ENCODE measurements at regions not wholly inside any gene's neighbourhood (a gene's known extent, or its start where the extent isn't known, plus 50 kb on each side); places are given as distances from the start of the nearest gene placed in this dataset.

GRCh38 chr12:5364036-5364770, 67.7 kb upstream of the NTF3 start:
- no peak for DNase-seq
- TF ChIP-seq CTCF (IDR thresholded peaks at IDR 0.05) (no peak), POLR2AphosphoS5 (IDR thresholded peaks at IDR 0.05) (no peak), POLR2A (IDR thresholded peaks at IDR 0.05) (no peak), EP300 (IDR thresholded peaks at IDR 0.05) (no peak)
- intact Hi-C loops (cut with DNase I): no loop called here
- no peaks in the 10 kb centered on the region for H3K27me3 ChIP-seq
- H3K4me3 ChIP-seq: no peak overlapping the region
- H3K27ac ChIP-seq: no peak overlapping the region
- H3K9me3 ChIP-seq: no peaks in the 10 kb centered on the region
- H3K36me3 ChIP-seq: no peaks in the 10 kb centered on the region
- 78 to 81% methylated on average over 5 of the region's 5 CpGs for WGBS, 2 donors
- H3K4me1 ChIP-seq: no peaks in the 10 kb centered on the region

GRCh38 chr12:5369298-5369697, 62.6 kb upstream of the NTF3 start:
- no peaks in the 10 kb centered on the region for H3K27me3 ChIP-seq
- intact Hi-C loops (cut with DNase I): no loop called here
- H3K9me3 ChIP-seq: peaks cover 0 to 2% (median 0%) of the 10 kb centered on the region in 4 donors
- H3K4me3 ChIP-seq: no peak overlapping the region
- DNase-seq: no peak
- TF ChIP-seq CTCF (IDR thresholded peaks at IDR 0.05) (no peak), POLR2A (IDR thresholded peaks at IDR 0.05) (no peak), EP300 (IDR thresholded peaks at IDR 0.05) (no peak), POLR2AphosphoS5 (IDR thresholded peaks at IDR 0.05) (no peak)
- no peaks in the 10 kb centered on the region for H3K4me1 ChIP-seq
- 87 to 91% methylated on average over 6 of the region's 6 CpGs for WGBS, 2 donors
- no peaks in the 10 kb centered on the region for H3K36me3 ChIP-seq
- H3K27ac ChIP-seq: no peak overlapping the region

- 88 to 92% methylated on average over 3 of the region's 3 CpGs for WGBS, 2 donors
- intact Hi-C loops (cut with DNase I): no loop called here
- no peaks in the 10 kb centered on the region for H3K36me3 ChIP-seq
- no peak overlapping the region for H3K4me3 ChIP-seq
- no peak for DNase-seq
- H3K4me1 ChIP-seq: no peaks in the 10 kb centered on the region
- no peaks in the 10 kb centered on the region for H3K27me3 ChIP-seq
- TF ChIP-seq POLR2AphosphoS5 (IDR thresholded peaks at IDR 0.05) (no peak), EP300 (IDR thresholded peaks at IDR 0.05) (no peak), CTCF (IDR thresholded peaks at IDR 0.05) (no peak), POLR2A (IDR thresholded peaks at IDR 0.05) (no peak)
- H3K9me3 ChIP-seq: peaks cover 0 to 2% (median 0%) of the 10 kb centered on the region in 4 donors
- no peak overlapping the region for H3K27ac ChIP-seq
Measured at GRCh38 chr12:5371631-5372030, 60.3 kb upstream of the NTF3 start.

- TF ChIP-seq POLR2A (IDR thresholded peaks at IDR 0.05) (no peak), POLR2AphosphoS5 (IDR thresholded peaks at IDR 0.05) (no peak), CTCF (IDR thresholded peaks at IDR 0.05) (no peak), EP300 (IDR thresholded peaks at IDR 0.05) (no peak)
- Histone ChIP-seq H3K36me3 (no peaks in the 10 kb centered on the region), H3K9me3 (peaks cover 0 to 2% (median 0%) of the 10 kb centered on the region in 4 donors), H3K4me3 (no peak overlapping the region), H3K4me1 (peaks cover 0 to 17% (median 12%) of the 10 kb centered on the region in 4 donors), H3K27ac (no peak overlapping the region), H3K27me3 (no peaks in the 10 kb centered on the region)
- 92 to 97% methylated on average over 1 of the region's 1 CpG for WGBS, 2 donors
- intact Hi-C loops (cut with DNase I): no loop called here
- DNase-seq: no peak
Measured at GRCh38 chr12:5374713-5375112, 57.2 kb upstream of the NTF3 start.

All from sigmoid colon (tissue), 6 donors.